ENCODE measurements at regions not wholly inside any gene's neighbourhood (a gene's known extent, or its start where the extent isn't known, plus 50 kb on each side); places are given as distances from the start of the nearest gene placed in this dataset.
A peak's percentile ranks its signal among the peaks of the same experiment; 100 is the strongest.

DNA sequence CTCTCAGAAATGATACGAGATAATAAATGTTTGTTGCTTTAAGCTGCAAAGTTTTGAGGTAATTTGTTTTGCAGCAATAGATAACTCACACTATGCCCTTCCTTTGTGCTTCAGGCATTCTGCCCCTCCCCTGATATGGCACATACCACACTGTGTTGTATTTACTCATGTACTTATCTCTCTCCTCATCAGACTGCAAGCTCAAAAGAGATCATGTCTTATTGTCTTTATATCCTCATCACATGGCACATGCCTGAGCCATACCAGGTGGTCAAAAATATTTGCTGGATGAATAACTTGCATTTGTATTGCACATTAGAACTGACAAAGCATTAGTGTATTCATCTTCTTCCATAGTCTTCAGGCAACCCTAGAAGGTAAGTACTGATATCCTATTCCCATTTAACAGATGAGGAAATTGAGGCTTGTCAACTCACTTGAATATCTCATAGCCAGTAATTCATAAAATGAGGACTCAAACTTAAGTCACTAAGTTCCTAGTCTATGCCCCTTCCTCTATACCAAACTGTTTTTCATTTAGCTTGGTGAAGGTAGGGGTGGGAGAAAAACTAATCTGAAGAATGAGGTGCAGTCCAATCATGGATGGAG, 83.9 kb upstream of the EED start:
- no peak overlapping the region for H3K4me3 Mint-ChIP-seq
- intact Hi-C loops (cut with micrococcal nuclease): loop anchor here (5.0 kb wide), 1 partner anchor 37 kb away; no protein-coding TSS in a partner anchor
- H3K4me1 Mint-ChIP-seq (ENCODE audit: low read depth): peaks cover 95% of the 10 kb centered on the region
- H3K27ac Mint-ChIP-seq: peak overlapping the region; percentile 97
- H3K36me3 Mint-ChIP-seq (ENCODE audit: low read depth): no peaks in the 10 kb centered on the region
- no peaks in the 10 kb centered on the region for H3K27me3 Mint-ChIP-seq
- H3K9me3 Mint-ChIP-seq: no peaks in the 10 kb centered on the region

DNA sequence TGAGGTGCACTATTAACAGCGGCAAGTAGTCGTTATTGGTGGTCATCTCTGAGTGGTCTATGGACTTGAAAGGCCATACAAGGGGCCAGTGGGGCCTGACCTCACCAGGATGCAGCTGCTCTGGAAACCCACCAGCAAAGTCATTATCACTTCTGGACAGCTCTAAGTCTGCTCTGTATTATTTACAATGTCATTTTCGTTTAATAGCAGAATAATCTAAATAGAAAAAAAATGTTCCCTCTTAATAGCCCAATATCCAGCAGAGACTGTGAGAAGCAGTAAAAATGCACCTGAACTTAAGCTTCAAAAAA, 85.0 kb upstream of the EED start:
- peak overlapping the region; percentile 97 for H3K27ac Mint-ChIP-seq
- no peaks in the 10 kb centered on the region for H3K9me3 Mint-ChIP-seq
- H3K4me3 Mint-ChIP-seq: no peak overlapping the region
- H3K27me3 Mint-ChIP-seq: no peaks in the 10 kb centered on the region
- H3K4me1 Mint-ChIP-seq (ENCODE audit: low read depth): peaks cover 83% of the 10 kb centered on the region
- intact Hi-C loops (cut with micrococcal nuclease): no loop called here
- no peaks in the 10 kb centered on the region for H3K36me3 Mint-ChIP-seq (ENCODE audit: low read depth)

DNA sequence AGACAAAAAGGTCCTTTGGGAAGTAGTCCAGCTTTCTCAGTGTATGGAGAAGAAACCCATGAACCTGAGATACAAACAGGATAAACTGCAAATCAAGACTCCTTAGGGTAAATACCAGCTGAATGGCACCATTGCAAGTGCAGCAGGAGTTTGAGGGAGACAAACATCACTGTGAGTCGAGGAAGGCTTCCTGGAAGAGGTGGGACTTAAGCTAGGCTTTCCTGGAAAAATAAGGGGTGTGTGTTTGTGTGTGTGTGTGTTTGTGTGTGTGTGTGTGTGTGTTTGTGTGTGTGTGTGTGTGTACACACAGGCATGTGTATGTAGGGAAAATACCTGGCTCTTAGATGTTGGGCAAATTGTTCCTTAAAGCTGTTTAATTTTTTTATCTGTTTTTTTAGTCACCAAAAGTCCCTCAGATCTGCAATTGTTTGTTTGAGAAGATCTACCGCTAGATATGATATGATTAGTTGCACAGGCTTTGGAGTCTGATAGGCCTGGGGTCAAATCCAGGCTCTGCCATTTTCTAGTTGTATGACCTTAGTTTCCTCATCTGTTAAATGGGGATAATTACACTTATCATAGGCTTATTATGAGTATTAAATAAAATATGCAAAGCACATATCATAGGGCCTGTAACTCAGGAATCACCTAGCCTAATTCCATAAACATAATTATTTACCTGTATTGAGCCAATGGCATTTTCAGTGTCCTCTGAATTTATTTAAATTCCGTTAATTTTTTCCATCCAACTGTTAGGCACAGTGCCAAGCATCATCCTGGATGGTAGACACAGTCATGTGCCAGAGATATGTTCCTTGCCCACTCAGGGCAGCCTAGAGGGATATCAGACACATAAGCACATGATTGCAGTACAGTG, 85.6 kb upstream of the EED start:
- intact Hi-C loops (cut with micrococcal nuclease): no loop called here
- no peak overlapping the region for H3K4me3 Mint-ChIP-seq
- no peaks in the 10 kb centered on the region for H3K27me3 Mint-ChIP-seq
- H3K27ac Mint-ChIP-seq: peak overlapping the region; percentile 93
- peaks cover 77% of the 10 kb centered on the region for H3K4me1 Mint-ChIP-seq (ENCODE audit: low read depth)
- H3K9me3 Mint-ChIP-seq: no peaks in the 10 kb centered on the region
- H3K36me3 Mint-ChIP-seq (ENCODE audit: low read depth): no peaks in the 10 kb centered on the region

DNA sequence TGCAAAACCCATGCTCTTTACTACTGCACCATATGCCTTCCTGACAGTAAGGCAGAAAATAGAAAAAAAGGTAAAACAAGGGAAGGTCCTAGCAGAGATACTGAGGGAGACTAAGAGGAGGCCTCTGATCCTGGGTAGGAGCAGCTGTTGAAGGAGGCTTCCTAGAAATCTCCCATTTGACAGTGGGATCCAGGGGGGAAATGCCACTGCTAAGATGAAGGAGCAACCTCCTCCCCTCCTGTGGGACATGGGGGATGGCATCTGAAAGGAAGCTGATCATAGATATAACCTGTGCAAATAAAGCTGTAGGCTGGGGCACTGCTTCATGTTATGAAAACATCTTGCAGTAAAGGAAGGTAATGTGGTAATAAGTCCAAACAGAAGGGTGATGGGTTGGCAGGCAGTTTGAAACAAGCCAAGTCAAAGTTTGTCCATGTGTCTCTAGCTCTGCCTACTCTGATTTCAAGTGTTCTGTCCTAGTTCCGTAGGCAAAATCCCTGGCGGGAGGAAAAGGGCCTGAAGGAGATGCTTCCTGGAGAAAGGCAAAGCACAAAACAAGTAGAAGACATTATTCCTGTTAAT, 86.7 kb upstream of the EED start:
- no peaks in the 10 kb centered on the region for H3K36me3 Mint-ChIP-seq (ENCODE audit: low read depth)
- H3K27me3 Mint-ChIP-seq: no peaks in the 10 kb centered on the region
- H3K27ac Mint-ChIP-seq: peak overlapping the region; percentile 93
- H3K4me1 Mint-ChIP-seq (ENCODE audit: low read depth): peaks cover 70% of the 10 kb centered on the region
- no peaks in the 10 kb centered on the region for H3K9me3 Mint-ChIP-seq
- intact Hi-C loops (cut with micrococcal nuclease): loop anchor here (2.0 kb wide), 1 partner anchor 15 kb away; no protein-coding TSS in a partner anchor
- no peak overlapping the region for H3K4me3 Mint-ChIP-seq

DNA sequence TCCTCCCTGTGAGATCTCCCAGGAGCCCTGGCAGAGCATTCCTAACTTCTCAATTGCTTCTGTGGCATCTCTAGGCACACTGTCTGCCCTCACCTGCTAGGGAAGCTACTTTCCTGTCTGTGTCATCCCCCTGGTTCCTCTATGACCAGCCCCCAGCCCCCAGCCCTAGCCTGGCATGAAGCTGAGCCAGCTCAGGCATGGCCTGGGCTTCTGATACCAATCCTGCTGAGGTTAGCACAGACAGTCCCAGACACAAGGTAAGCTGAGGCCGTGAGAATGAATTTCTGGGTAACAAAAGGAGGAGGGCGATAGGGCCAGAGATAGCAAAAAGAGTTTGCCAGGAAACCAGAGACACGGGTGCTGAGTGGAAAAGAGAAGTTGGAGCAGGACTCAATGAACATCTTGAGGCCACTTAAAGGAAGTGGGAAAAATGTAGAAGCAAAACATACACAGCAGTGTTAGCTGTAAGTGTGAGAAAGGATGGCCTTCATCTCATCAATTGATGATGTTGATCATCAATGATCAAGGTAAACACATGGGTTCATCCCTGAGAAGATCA, 87.6 kb upstream of the PICALM start:
- H3K27me3 Mint-ChIP-seq: no peaks in the 10 kb centered on the region
- H3K4me3 Mint-ChIP-seq: peak overlapping the region; percentile 27
- intact Hi-C loops (cut with micrococcal nuclease): loop anchor here (2.0 kb wide), 1 partner anchor 14 kb away; no protein-coding TSS in a partner anchor
- H3K9me3 Mint-ChIP-seq: no peaks in the 10 kb centered on the region
- H3K36me3 Mint-ChIP-seq (ENCODE audit: low read depth): no peaks in the 10 kb centered on the region
- H3K4me1 Mint-ChIP-seq (ENCODE audit: low read depth): peaks cover 70% of the 10 kb centered on the region
- peak overlapping the region; percentile 93 for H3K27ac Mint-ChIP-seq

DNA sequence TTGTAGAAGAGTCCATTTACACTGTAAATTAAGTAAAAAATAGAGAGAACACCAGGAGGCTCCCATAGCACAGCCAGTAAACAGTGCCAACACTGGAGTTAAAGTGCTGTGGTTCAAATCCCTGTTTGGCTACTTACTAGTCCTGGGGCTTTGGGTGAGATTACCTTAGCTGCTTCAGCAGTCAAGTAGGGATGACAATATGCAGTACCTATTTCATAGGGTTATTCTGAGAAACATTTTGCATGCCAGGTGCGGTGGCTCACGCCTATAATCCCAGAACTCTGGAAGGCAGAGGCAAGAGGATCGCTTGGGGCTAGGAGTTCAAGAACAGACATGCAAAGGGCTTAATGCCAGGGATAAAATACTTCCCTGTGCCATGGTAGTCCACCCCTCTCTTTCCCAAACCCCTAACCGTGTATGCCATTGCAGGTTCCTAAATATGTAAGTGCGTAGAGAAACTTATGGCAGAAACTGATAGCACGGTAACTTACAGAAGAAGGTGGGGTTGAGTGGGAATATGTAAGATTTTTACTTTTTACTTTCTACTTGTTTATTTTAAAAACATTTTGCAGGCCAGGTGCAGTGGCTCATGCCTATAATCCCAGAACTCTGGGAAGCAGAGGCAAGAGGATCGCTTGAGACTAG, 86.4 kb upstream of the PICALM start:
- H3K9me3 Mint-ChIP-seq: no peaks in the 10 kb centered on the region
- no peaks in the 10 kb centered on the region for H3K27me3 Mint-ChIP-seq
- intact Hi-C loops (cut with micrococcal nuclease): no loop called here
- H3K27ac Mint-ChIP-seq: no peak overlapping the region
- H3K4me1 Mint-ChIP-seq (ENCODE audit: low read depth): peaks cover 70% of the 10 kb centered on the region
- H3K36me3 Mint-ChIP-seq (ENCODE audit: low read depth): no peaks in the 10 kb centered on the region
- H3K4me3 Mint-ChIP-seq: no peak overlapping the region

DNA sequence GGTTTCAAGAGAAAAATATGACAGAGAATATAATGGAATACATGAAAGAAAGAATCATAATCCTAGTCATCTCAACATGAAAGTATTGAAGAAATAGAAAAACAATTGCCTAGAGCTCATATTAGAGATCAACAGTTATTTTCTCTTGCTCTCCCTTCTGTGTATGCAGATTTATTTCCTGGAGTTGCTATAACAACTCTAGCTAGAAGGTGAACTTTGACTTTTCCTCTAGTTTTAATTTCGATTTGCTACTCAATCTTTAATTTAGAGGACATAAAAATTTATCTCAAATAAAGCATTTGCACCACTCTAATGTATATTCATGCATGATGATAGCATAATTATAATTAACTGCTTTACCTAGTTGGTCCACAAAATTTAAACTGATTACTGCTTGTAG, 84.6 kb upstream of the PICALM start:
- no peaks in the 10 kb centered on the region for H3K36me3 Mint-ChIP-seq (ENCODE audit: low read depth)
- no peak overlapping the region for H3K27ac Mint-ChIP-seq
- H3K9me3 Mint-ChIP-seq: no peaks in the 10 kb centered on the region
- intact Hi-C loops (cut with micrococcal nuclease): no loop called here
- peaks cover 62% of the 10 kb centered on the region for H3K4me1 Mint-ChIP-seq (ENCODE audit: low read depth)
- H3K4me3 Mint-ChIP-seq: no peak overlapping the region
- H3K27me3 Mint-ChIP-seq: no peaks in the 10 kb centered on the region

DNA sequence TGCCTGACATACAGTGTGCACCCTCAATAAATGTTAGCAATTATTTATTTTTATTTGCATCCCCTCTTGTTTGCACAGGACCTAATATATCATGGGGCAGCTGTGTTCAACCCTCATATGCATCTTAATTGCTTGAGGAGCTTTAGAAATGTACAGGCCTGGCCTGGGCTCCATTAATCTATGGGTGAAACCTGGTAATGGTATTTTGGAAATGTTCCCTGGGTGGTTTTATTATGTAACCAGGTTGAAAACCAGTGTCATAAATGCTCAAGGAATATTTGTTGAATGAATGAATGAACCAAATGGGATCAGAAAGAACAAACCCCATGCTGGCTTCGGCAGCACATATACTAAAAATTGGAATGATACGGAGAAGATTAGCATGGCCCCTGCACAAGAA, 84.0 kb upstream of the PICALM start:
- Mint-ChIP-seq H3K36me3 (ENCODE audit: low read depth) (no peaks in the 10 kb centered on the region), H3K4me3 (no peak overlapping the region), H3K27me3 (no peaks in the 10 kb centered on the region), H3K4me1 (ENCODE audit: low read depth) (peaks cover 62% of the 10 kb centered on the region), H3K9me3 (no peaks in the 10 kb centered on the region), H3K27ac (no peak overlapping the region)
- intact Hi-C loops (cut with micrococcal nuclease): no loop called here

DNA sequence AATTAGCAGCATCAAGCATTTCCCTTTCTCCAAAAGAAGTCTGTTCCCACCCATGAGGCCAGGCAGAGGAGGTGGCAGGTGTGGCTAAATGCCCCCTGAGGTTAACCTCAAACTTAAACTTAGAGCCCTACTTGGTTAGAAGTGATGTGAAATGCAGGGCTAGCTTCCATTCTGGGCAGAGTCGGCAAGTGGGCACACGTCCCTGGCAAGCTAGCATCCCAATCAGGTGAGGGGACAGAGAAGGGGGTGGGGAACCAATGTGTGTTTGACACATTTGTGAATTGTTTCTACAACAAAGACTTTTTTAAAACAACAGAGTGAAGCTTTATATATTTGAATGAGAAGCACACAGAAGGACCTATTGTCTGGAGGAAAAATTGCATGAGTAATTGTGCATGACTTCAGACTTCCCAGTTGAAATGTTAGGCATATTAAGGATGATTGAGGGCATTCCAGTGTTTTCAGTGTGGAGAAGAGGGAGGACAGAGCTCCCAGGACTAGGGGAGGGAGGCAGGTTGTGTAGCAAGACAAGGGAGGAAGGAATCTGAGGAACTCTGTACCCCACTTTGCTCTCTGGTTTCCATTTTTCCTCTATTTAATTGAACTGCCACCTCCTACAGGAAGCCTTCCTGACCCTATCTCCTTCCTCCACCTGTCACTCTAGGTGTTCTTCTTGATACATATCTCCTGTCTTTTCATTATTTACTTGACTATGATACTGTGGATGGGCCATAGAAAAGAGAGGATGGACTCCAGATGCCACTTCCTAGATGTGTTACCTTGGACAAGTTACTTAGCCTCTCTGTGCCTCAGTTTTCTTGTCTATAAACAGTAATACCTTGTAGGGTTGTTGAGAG, 83.3 kb upstream of the PICALM start:
- intact Hi-C loops (cut with micrococcal nuclease): no loop called here
- Mint-ChIP-seq H3K4me3 (no peak overlapping the region), H3K9me3 (no peaks in the 10 kb centered on the region), H3K4me1 (ENCODE audit: low read depth) (peaks cover 56% of the 10 kb centered on the region), H3K27ac (peak overlapping the region; percentile 90), H3K27me3 (no peaks in the 10 kb centered on the region), H3K36me3 (ENCODE audit: low read depth) (no peaks in the 10 kb centered on the region)

DNA sequence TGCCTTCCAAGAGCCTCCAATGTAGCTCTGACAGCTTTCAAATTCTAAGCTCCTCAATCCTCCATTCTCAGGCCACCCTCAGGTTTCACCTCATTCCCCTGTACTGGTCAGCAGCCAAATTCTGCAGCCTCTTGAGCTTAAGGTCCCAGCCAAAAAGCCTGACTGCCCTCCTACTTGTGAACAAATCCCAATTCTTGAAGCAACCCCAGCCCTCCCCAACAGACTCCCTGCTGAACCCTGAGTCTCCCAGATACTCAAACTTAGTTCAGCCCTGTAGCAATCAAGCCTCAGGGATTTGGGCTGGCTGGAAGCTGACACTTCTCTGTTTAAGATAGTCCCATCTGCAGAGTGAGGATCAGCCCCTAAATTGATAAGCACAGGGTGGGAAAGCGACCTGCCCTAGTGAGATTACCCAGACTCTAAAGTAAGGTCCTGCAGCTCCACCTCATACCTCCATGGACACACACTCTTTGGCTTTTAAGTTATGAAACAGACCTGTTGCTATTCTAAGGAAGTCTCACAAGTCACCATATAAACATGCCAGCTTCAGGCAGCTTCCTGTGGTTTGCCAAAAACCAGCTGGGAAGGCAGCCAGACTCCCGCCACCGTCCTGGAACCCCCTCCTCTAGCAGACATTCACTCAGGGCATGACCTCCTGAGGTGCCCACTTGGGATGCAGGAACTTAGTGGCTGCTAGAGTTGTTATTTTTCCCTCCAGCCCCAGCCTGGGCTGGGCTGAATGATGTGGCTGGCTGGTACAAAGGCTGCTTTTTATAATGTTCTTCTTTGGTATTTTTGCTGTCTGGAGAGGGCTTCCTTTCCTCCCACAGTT, 82.5 kb upstream of the PICALM start:
- intact Hi-C loops (cut with micrococcal nuclease): no loop called here
- Mint-ChIP-seq H3K4me1 (ENCODE audit: low read depth) (peaks cover 55% of the 10 kb centered on the region), H3K36me3 (ENCODE audit: low read depth) (no peaks in the 10 kb centered on the region), H3K27me3 (no peaks in the 10 kb centered on the region), H3K27ac (peak overlapping the region; percentile 90), H3K9me3 (no peaks in the 10 kb centered on the region), H3K4me3 (no peak overlapping the region)

DNA sequence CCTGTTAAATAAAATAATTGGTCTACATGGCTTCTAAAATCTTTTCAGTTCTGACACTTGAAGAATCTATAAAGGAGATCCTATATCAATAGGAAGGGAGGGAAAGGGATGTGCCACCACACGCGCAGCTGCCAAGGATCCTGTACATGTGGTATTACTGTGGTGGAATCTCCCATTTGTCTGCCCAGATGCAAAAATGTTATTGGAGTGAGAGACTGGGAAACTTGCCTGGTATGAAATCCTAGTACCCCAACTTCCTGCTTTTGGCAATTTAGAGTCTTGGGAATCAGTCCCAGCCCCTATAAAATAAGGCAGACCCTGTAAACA, 81.9 kb upstream of the PICALM start:
- no peak overlapping the region for H3K4me3 Mint-ChIP-seq
- no peaks in the 10 kb centered on the region for H3K9me3 Mint-ChIP-seq

DNA sequence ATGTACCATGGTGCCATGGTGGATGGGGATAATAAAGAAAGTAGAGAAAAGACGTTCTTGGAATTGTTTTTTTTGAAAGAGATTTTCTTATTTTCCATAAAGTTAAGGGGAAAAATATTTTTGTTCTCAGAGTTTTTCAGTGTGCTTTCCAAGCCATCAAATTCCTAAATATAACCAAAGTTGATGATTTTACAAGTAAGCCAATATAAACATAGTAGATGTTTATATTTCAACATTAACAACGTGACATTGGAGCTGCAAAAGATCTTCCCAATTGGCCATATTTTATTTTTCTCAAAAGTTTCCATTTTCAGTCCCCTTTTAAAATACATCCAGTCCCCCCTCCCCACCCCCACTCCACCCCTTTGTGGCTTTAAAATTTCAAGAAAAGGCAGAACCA, 80.9 kb upstream of the PICALM start:
- Mint-ChIP-seq H3K4me1 (ENCODE audit: low read depth) (peaks cover 62% of the 10 kb centered on the region), H3K27ac (no peak overlapping the region), H3K4me3 (no peak overlapping the region), H3K36me3 (ENCODE audit: low read depth) (no peaks in the 10 kb centered on the region), H3K27me3 (no peaks in the 10 kb centered on the region), H3K9me3 (no peaks in the 10 kb centered on the region)
- intact Hi-C loops (cut with micrococcal nuclease): no loop called here

More for the DNA sequence above, 81.9 kb upstream of the PICALM start:
- peak overlapping the region; percentile 90 for H3K27ac Mint-ChIP-seq
- intact Hi-C loops (cut with micrococcal nuclease): no loop called here
- no peaks in the 10 kb centered on the region for H3K36me3 Mint-ChIP-seq (ENCODE audit: low read depth)
- H3K4me1 Mint-ChIP-seq (ENCODE audit: low read depth): peaks cover 51% of the 10 kb centered on the region
- H3K27me3 Mint-ChIP-seq: no peaks in the 10 kb centered on the region

DNA sequence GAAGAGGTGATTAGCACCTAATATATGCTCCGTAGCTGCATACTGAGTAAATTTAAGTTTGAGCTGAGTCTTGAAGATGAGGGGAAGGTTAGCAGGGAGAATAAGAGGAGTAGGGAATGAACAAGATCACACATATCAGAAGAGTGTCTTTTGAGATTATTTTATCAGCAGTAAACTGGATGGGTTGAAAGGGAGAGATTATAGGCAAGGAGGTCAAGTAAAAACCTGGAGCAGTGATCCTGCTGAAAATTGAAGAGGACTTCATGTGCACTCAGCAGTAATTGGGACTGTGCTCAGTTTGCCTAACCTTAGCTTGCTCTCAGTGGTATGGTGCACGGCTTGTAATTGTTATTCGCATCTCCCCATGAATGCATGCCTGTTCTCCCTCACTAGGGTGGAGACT, 79.5 kb upstream of the PICALM start:
- Mint-ChIP-seq H3K4me1 (ENCODE audit: low read depth) (peaks cover 71% of the 10 kb centered on the region), H3K36me3 (ENCODE audit: low read depth) (no peaks in the 10 kb centered on the region), H3K4me3 (no peak overlapping the region), H3K27me3 (no peaks in the 10 kb centered on the region), H3K27ac (no peak overlapping the region), H3K9me3 (no peaks in the 10 kb centered on the region)
- intact Hi-C loops (cut with micrococcal nuclease): no loop called here

All from dendritic cell treated with granulocyte-macrophage colony-stimulating factor and Interleukin-4, amounts not matched to agents 40 ng/mL and 50 ng/mL, for 4 days (primary cell).